IPS-18a (cell line): ENCODE measurements at regions not wholly inside any gene's neighbourhood (a gene's known extent, or its start where the extent isn't known, plus 50 kb on each side); places are given as distances from the start of the nearest gene placed in this dataset.

Experiments
- H3K27ac ChIP-seq: one replicate; pipeline ENCODE4 v1.5.1; 2013; ENCODE audit warnings: low read length
- H3K27me3 ChIP-seq: one replicate; pipeline ENCODE4 v1.6.1; 2013; ENCODE audit warnings: mild to moderate bottlenecking, low read length; ENCODE audit not compliant: control insufficient read depth, insufficient read depth
- H3K36me3 ChIP-seq: one replicate; pipeline ENCODE4 v1.6.1; 2013; ENCODE audit warnings: low read depth, low read length; ENCODE audit not compliant: control insufficient read depth
- H3K4me1 ChIP-seq: one replicate; pipeline ENCODE4 v1.6.1; 2013; ENCODE audit warnings: low read depth, low read length; ENCODE audit not compliant: control insufficient read depth
- H3K4me3 ChIP-seq: one replicate; pipeline ENCODE4 v1.5.1; 2013; ENCODE audit warnings: low read length
- H3K9ac ChIP-seq: one replicate; pipeline ENCODE4 v1.6.1; 2013; ENCODE audit warnings: mild to moderate bottlenecking, low read length, moderate library complexity
- H3K9me3 ChIP-seq: one replicate; pipeline ENCODE4 v1.6.1; 2013; ENCODE audit warnings: low read depth, low read length; ENCODE audit not compliant: control insufficient read depth

- Histone ChIP-seq H3K4me1 (no peaks in the 10 kb centered on the region), H3K9me3 (peaks cover 4% of the 10 kb centered on the region), H3K27me3 (no peaks in the 10 kb centered on the region), H3K4me3 (no peak overlapping the region), H3K9ac (no peak overlapping the region), H3K27ac (no peak overlapping the region), H3K36me3 (no peaks in the 10 kb centered on the region)
Observed at GRCh38 chr15:62403164-62403809, 238.2 kb upstream of the C2CD4B start.

GRCh38 chr15:62404194-62404985 is 239.3 kb upstream of the C2CD4B start:
- no peaks in the 10 kb centered on the region for H3K4me1 ChIP-seq
- H3K9ac ChIP-seq: no peak overlapping the region
- peaks cover 2% of the 10 kb centered on the region for H3K9me3 ChIP-seq
- H3K36me3 ChIP-seq: no peaks in the 10 kb centered on the region
- no peaks in the 10 kb centered on the region for H3K27me3 ChIP-seq
- H3K4me3 ChIP-seq: no peak overlapping the region
- no peak overlapping the region for H3K27ac ChIP-seq

- Histone ChIP-seq H3K27ac (no peak overlapping the region), H3K4me3 (no peak overlapping the region), H3K9ac (no peak overlapping the region), H3K27me3 (no peaks in the 10 kb centered on the region), H3K4me1 (no peaks in the 10 kb centered on the region), H3K36me3 (no peaks in the 10 kb centered on the region), H3K9me3 (no peaks in the 10 kb centered on the region)
Observed at GRCh38 chr15:62406305-62406891, 241.3 kb upstream of the C2CD4B start.

GRCh38 chr15:62407216-62407615 is 242.1 kb upstream of the C2CD4B start:
- Histone ChIP-seq H3K4me1 (no peaks in the 10 kb centered on the region), H3K27me3 (no peaks in the 10 kb centered on the region), H3K27ac (no peak overlapping the region), H3K9me3 (no peaks in the 10 kb centered on the region), H3K9ac (no peak overlapping the region), H3K36me3 (no peaks in the 10 kb centered on the region), H3K4me3 (no peak overlapping the region)

- Histone ChIP-seq H3K27me3 (no peaks in the 10 kb centered on the region), H3K4me3 (no peak overlapping the region), H3K36me3 (no peaks in the 10 kb centered on the region), H3K9me3 (no peaks in the 10 kb centered on the region), H3K9ac (no peak overlapping the region), H3K27ac (no peak overlapping the region), H3K4me1 (no peaks in the 10 kb centered on the region)
Observed at GRCh38 chr15:62407962-62408361, 242.9 kb upstream of the C2CD4B start.

GRCh38 chr15:62409466-62409865 is 244.4 kb upstream of the C2CD4B start:
- Histone ChIP-seq H3K4me3 (no peak overlapping the region), H3K9ac (no peak overlapping the region), H3K27ac (no peak overlapping the region), H3K9me3 (no peaks in the 10 kb centered on the region), H3K4me1 (no peaks in the 10 kb centered on the region), H3K36me3 (no peaks in the 10 kb centered on the region), H3K27me3 (no peaks in the 10 kb centered on the region)

- H3K27ac ChIP-seq: no peak overlapping the region
- H3K9me3 ChIP-seq: no peaks in the 10 kb centered on the region
- no peaks in the 10 kb centered on the region for H3K27me3 ChIP-seq
- no peaks in the 10 kb centered on the region for H3K36me3 ChIP-seq
- no peak overlapping the region for H3K9ac ChIP-seq
- H3K4me1 ChIP-seq: peaks cover 8% of the 10 kb centered on the region
- H3K4me3 ChIP-seq: no peak overlapping the region
Observed at GRCh38 chr15:62412686-62413085, 247.6 kb upstream of the C2CD4B start.

GRCh38 chr15:62413153-62413552 is 248.1 kb upstream of the C2CD4B start:
- peaks cover 8% of the 10 kb centered on the region for H3K4me1 ChIP-seq
- no peaks in the 10 kb centered on the region for H3K27me3 ChIP-seq
- no peak overlapping the region for H3K4me3 ChIP-seq
- H3K27ac ChIP-seq: no peak overlapping the region
- no peaks in the 10 kb centered on the region for H3K36me3 ChIP-seq
- H3K9ac ChIP-seq: no peak overlapping the region
- no peaks in the 10 kb centered on the region for H3K9me3 ChIP-seq

- no peaks in the 10 kb centered on the region for H3K36me3 ChIP-seq
- no peak overlapping the region for H3K27ac ChIP-seq
- no peak overlapping the region for H3K9ac ChIP-seq
- no peak overlapping the region for H3K4me3 ChIP-seq
- H3K27me3 ChIP-seq: no peaks in the 10 kb centered on the region
- H3K4me1 ChIP-seq: peaks cover 8% of the 10 kb centered on the region
- no peaks in the 10 kb centered on the region for H3K9me3 ChIP-seq
Observed at GRCh38 chr15:62413786-62414185, 248.7 kb upstream of the C2CD4B start.

GRCh38 chr15:62415498-62415897 is 250.4 kb upstream of the C2CD4B start:
- Histone ChIP-seq H3K9me3 (no peaks in the 10 kb centered on the region), H3K4me1 (peaks cover 8% of the 10 kb centered on the region), H3K27ac (no peak overlapping the region)

GRCh38 chr15:62416526-62416925 is 251.4 kb upstream of the C2CD4B start:
- no peak overlapping the region for H3K4me3 ChIP-seq
- no peaks in the 10 kb centered on the region for H3K27me3 ChIP-seq
- no peak overlapping the region for H3K27ac ChIP-seq
- H3K9me3 ChIP-seq: no peaks in the 10 kb centered on the region
- no peaks in the 10 kb centered on the region for H3K36me3 ChIP-seq
- peaks cover 8% of the 10 kb centered on the region for H3K4me1 ChIP-seq
- H3K9ac ChIP-seq: no peak overlapping the region

More at GRCh38 chr15:62415498-62415897, 250.4 kb upstream of the C2CD4B start:
- no peaks in the 10 kb centered on the region for H3K27me3 ChIP-seq
- no peak overlapping the region for H3K9ac ChIP-seq
- H3K36me3 ChIP-seq: no peaks in the 10 kb centered on the region
- H3K4me3 ChIP-seq: no peak overlapping the region
